ENCODE measurements at regions not wholly inside any gene's neighbourhood (a gene's known extent, or its start where the extent isn't known, plus 50 kb on each side); places are given as distances from the start of the nearest gene placed in this dataset.
"Not testable (repeated sequence)": the region's sequence is repeated elsewhere in the genome, so short reads cannot be mapped to it uniquely, and the experiment has no call there.

DNA sequence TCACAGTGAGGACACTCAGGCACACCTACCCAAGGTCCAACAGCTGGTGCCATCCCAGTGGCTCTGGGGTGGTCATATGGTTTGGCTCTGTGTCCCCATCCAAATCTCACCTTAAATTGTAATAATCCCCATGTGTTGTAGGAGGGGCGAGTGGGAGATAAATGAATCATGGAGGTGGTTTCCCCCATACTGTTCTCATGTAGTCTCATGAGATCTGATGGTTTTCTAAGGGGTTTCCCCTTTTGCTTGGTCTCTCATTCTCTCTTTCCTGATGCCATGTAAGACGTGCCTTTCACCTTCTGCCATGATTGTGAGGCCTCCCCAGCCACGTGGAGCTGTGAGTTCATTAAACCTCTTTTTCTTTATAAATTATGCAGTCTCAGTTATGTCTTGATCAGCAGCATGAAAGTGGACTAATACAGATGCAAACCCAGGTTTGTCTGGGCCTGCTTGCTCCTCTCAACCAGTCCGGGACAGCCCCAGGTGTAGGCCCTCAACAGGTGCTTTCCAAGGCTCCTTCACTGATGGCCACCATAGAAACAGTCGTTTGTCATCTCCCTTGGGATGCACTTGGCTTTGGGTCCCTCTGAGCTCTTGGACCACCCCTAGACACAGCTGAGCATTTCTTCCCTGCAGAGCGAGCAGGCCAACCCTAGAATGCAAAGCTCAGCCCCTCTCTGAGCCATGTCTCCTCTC, 101.3 kb upstream of the CTBP2 start:
- TF ChIP-seq CTCF (conservative IDR thresholded peaks at IDR 0.05; ENCODE audit: low read depth, low read length) = no peak
- DNase-seq (ENCODE audit: low read depth) = no peak
- H3K4me3 ChIP-seq (ENCODE audit: low read depth, low read length) = no peak overlapping the region

- no peak for TF ChIP-seq CTCF (conservative IDR thresholded peaks at IDR 0.05; ENCODE audit: low read depth, low read length)
- no peak overlapping the region for H3K4me3 ChIP-seq (ENCODE audit: low read depth, low read length)
- DNase-seq (ENCODE audit: low read depth) = no peak
Observed at GRCh38 chr10:125260260-125260659, 99.9 kb upstream of the CTBP2 start.

DNA sequence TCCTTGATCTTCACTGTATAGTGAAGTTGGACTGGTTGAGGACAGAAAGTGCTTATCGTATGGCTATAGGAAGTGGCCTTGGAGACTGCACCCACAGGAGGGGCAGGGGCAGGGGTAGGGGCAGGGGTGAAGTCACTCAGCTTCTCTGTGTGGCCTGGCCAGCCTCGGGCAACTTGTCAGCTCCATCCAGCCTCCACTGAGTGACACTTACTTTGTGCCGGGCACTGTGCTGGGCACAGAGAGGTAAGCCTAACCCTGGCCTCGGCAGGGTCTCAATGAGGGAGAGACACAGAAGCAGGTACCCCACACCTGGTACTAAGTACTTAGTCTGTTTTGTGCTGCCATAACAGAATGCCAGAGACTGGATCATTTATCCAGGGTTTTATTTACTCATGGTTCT, 99.3 kb upstream of the CTBP2 start:
- no peak for DNase-seq (ENCODE audit: low read depth)
- TF ChIP-seq CTCF (conservative IDR thresholded peaks at IDR 0.05; ENCODE audit: low read depth, low read length) = no peak
- H3K4me3 ChIP-seq (ENCODE audit: low read depth, low read length) = no peak overlapping the region

GRCh38 chr10:125258676-125259075, 98.3 kb upstream of the CTBP2 start:
- DNase-seq (ENCODE audit: low read depth) = no peak
- H3K4me3 ChIP-seq (ENCODE audit: low read depth, low read length) = no peak overlapping the region
- TF ChIP-seq CTCF (conservative IDR thresholded peaks at IDR 0.05; ENCODE audit: low read depth, low read length) = no peak

- no peak for TF ChIP-seq CTCF (conservative IDR thresholded peaks at IDR 0.05; ENCODE audit: low read depth, low read length)
- no peak for DNase-seq (ENCODE audit: low read depth)
- no peak overlapping the region for H3K4me3 ChIP-seq (ENCODE audit: low read depth, low read length)
Observed at GRCh38 chr10:125257521-125258108, 97.3 kb upstream of the CTBP2 start.

- no peak overlapping the region for H3K4me3 ChIP-seq (ENCODE audit: low read depth, low read length)
- DNase-seq (ENCODE audit: low read depth) = no peak
- no peak for TF ChIP-seq CTCF (conservative IDR thresholded peaks at IDR 0.05; ENCODE audit: low read depth, low read length)
Observed at GRCh38 chr10:125256026-125256425, 95.7 kb upstream of the CTBP2 start.

DNA sequence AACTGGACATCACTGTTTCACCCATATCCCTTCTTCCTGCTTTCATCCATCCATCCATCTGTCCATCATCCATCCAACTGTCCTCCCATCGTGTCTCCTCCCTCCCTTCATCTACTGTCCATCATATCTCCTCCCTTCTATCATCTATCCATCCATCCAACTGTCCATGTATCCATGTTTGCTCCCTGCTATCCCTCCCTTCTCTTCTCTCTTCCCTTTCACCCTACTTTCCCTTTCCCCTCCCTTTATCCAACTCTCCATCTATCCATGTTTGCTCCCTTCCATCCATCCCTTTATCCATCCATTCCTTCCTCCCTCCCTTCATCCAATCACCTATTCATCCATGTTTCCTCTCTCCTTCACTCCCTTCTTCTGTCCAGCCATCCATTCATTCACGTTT, 92.6 kb upstream of the CTBP2 start:
- no peak for TF ChIP-seq CTCF (conservative IDR thresholded peaks at IDR 0.05; ENCODE audit: low read depth, low read length)
- no peak for DNase-seq (ENCODE audit: low read depth)
- H3K4me3 ChIP-seq (ENCODE audit: low read depth, low read length) = no peak overlapping the region

GRCh38 chr10:125250834-125251233, 90.5 kb upstream of the CTBP2 start:
- not testable (repeated sequence) for DNase-seq (ENCODE audit: low read depth); H3K4me3 ChIP-seq (ENCODE audit: low read depth, low read length)

Measured in choroid plexus epithelial cell (primary cell).